ENCODE measurements at regions not wholly inside any gene's neighbourhood (a gene's known extent, or its start where the extent isn't known, plus 50 kb on each side); places are given as distances from the start of the nearest gene placed in this dataset.

GRCh38 chr4:140293979-140294378 is 79.5 kb upstream of the SCOC start:
- no peak for TF ChIP-seq CTCF (conservative IDR thresholded peaks at IDR 0.05; ENCODE audit: low read length)
- no peak for TF ChIP-seq EZH2phosphoT487 (IDR thresholded peaks at IDR 0.05; ENCODE audit: borderline replicate concordance)

Measured in Loucy (cell line).